DMS53 treated with DMSO at 0.1 percent for 48 hours (cell line): ENCODE measurements at regions not wholly inside any gene's neighbourhood (a gene's known extent, or its start where the extent isn't known, plus 50 kb on each side); places are given as distances from the start of the nearest gene placed in this dataset.
"Not testable (repeated sequence)": the region's sequence is repeated elsewhere in the genome, so short reads cannot be mapped to it uniquely, and the experiment has no call there.

ENCODE experiments used
- DNase-seq: peaks from one replicate; lab custom pipeline; 2025; ENCODE audit not compliant: unreplicated experiment; lab: John Stamatoyannopoulos, UW

- DNase-seq = no peak
Observed at GRCh38 chr9:71632776-71633175, 135.5 kb downstream of the CEMIP2 start.

- DNase-seq = no peak
Observed at GRCh38 chr9:71630377-71630995, 137.8 kb downstream of the CEMIP2 start.

GRCh38 chr9:71629578-71630215 is 138.6 kb downstream of the CEMIP2 start:
- no peak for DNase-seq

GRCh38 chr9:71628247-71628646 is 140.1 kb downstream of the CEMIP2 start:
- DNase-seq = no peak

GRCh38 chr9:71627537-71627936 is 140.8 kb downstream of the CEMIP2 start:
- DNase-seq = no peak

GRCh38 chr9:71626395-71626794 is 141.9 kb downstream of the CEMIP2 start:
- DNase-seq = no peak

GRCh38 chr9:71624728-71625127 is 143.6 kb downstream of the CEMIP2 start:
- DNase-seq = no peak

- no peak for DNase-seq
Observed at GRCh38 chr9:71620746-71621145, 147.6 kb downstream of the CEMIP2 start.

- DNase-seq = no peak
Observed at GRCh38 chr9:71620331-71620730, 148.0 kb downstream of the CEMIP2 start.

GRCh38 chr9:71619926-71620325 is 148.4 kb downstream of the CEMIP2 start:
- DNase-seq = no peak

GRCh38 chr9:71614409-71615010 is 153.8 kb downstream of the CEMIP2 start:
- DNase-seq = no peak

GRCh38 chr9:71612889-71613288 is 155.4 kb downstream of the CEMIP2 start:
- DNase-seq = no peak

GRCh38 chr9:71609448-71609830 is 158.9 kb downstream of the CEMIP2 start:
- no peak for DNase-seq

- DNase-seq = no peak
Observed at GRCh38 chr9:71608825-71609447, 159.4 kb downstream of the CEMIP2 start.

GRCh38 chr9:71608021-71608420 is 160.3 kb downstream of the CEMIP2 start:
- no peak for DNase-seq

GRCh38 chr9:71607461-71607881 is 160.8 kb downstream of the CEMIP2 start:
- no peak for DNase-seq

GRCh38 chr9:71604197-71605063 is 163.9 kb downstream of the CEMIP2 start:
- peak; percentile 49 for DNase-seq

GRCh38 chr9:71602652-71603051 is 165.7 kb downstream of the CEMIP2 start:
- no peak for DNase-seq

- DNase-seq = not testable (repeated sequence)
Observed at GRCh38 chr9:71595762-71596161, 172.6 kb downstream of the CEMIP2 start.

GRCh38 chr9:71594541-71594940 is 173.8 kb downstream of the CEMIP2 start:
- DNase-seq = no peak

GRCh38 chr9:71592400-71592799 is 175.9 kb downstream of the CEMIP2 start:
- DNase-seq = no peak
